ENCODE measurements at regions not wholly inside any gene's neighbourhood (a gene's known extent, or its start where the extent isn't known, plus 50 kb on each side); places are given as distances from the start of the nearest gene placed in this dataset.

DNA sequence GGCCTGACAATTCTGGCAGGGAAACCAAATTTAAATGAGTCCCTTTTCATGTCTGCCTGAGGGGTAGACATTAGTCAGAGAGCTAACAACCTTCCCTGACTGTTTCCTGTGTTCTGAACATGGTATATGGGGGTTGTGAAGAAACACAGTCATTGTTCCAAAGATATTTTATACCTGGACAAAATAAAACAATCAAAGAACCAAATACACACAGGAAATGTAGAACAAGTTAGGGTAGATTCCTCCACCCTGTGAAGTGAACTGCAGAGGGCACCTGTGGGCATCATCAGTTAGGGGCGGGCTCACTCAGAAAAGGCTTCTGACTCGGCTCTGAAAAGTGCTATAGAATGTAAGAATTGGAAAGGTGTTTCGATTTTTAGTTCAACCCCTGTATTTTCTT is 231.9 kb upstream of the CADM1 start:
- no peak for TF ChIP-seq POLR2A (IDR thresholded peaks at IDR 0.05; ENCODE audit: low read length)
- no peak for TF ChIP-seq GATA1 (IDR thresholded peaks at IDR 0.05; ENCODE audit: low read depth, low read length)

All from erythroblast (primary cell).